OCI-LY3 (cell line): ENCODE measurements at regions not wholly inside any gene's neighbourhood (a gene's known extent, or its start where the extent isn't known, plus 50 kb on each side); places are given as distances from the start of the nearest gene placed in this dataset.

Experiments used
- CTCF ChIP-seq: fragments of 200-600, 300-600 bp; sonication (generic); IDR thresholded peaks from 2 replicates; pipeline ENCODE4 v1.5.1; 2014; ENCODE audit warnings: antibody characterized with exemption, low read length, low read depth
- EZH2phosphoT487 ChIP-seq: fragments of 200-600 bp; shearing (Covaris generic); IDR thresholded peaks from 2 replicates; pipeline ENCODE4 v1.6.1; 2018; ENCODE audit warnings: antibody characterized with exemption, mixed run types, low read depth

- TF ChIP-seq EZH2phosphoT487 = no peak
- no peak for TF ChIP-seq CTCF
Measured at GRCh38 chr5:73296772-73297171, 123.8 kb downstream of the TMEM174 start.
